Sigmoid colon (tissue), 6 donors: ENCODE measurements at regions not wholly inside any gene's neighbourhood (a gene's known extent, or its start where the extent isn't known, plus 50 kb on each side); places are given as distances from the start of the nearest gene placed in this dataset.
A peak's percentile ranks its signal among the peaks of the same experiment; 100 is the strongest.

Experiments
- DNase-seq: peaks from one replicate; pipeline ENCODE4 v3.0.0-alpha.2; 2019
- H3K27ac ChIP-seq, 4 donors: fragments of 200-600 bp; sonication (generic); one replicate each; pipeline ENCODE4 v1.5.1; 2016 to 2019; ENCODE audit warnings: mild to moderate bottlenecking in 1 of 4
- H3K27me3 ChIP-seq, 3 donors: fragments of 200-600 bp; sonication (generic); one replicate each; pipeline ENCODE4 v1.5.1; 2019; ENCODE audit warnings: mild to moderate bottlenecking in 1 of 3
- H3K36me3 ChIP-seq, 4 donors: fragments of 200-600 bp; sonication (generic); one replicate each; pipeline ENCODE4 v1.5.1; 2016 to 2019
- H3K4me1 ChIP-seq, 4 donors: fragments of 200-600 bp; sonication (generic); one replicate each; pipeline ENCODE4 v1.5.1; 2017 to 2019
- H3K4me3 ChIP-seq, 4 donors: fragments of 200-600 bp; sonication (generic); one replicate each; pipeline ENCODE4 v1.5.1; 2017 to 2019; ENCODE audit warnings: mild to moderate bottlenecking in 2 of 4, moderate library complexity in 1 of 4
- H3K9me3 ChIP-seq, 4 donors: fragments of 200-600 bp in 3 of 4; sonication (generic) in 3 of 4; one replicate each; pipeline versions ENCODE4 v1.5.1 to v1.6.1; 2013 to 2019
- EP300 ChIP-seq, 4 donors: sonication (generic); formaldehyde crosslinking; IDR thresholded peaks; one replicate each; pipeline ENCODE4 v1.6.1; 2017; ENCODE audit warnings: antibody characterized with exemption in 4 of 4
- POLR2A ChIP-seq, 2 donors: fragments of 450-650 bp; IDR thresholded peaks; one replicate each; pipeline ENCODE4 v1.6.1; 2016; ENCODE audit warnings: antibody characterized with exemption in 2 of 2, mild to moderate bottlenecking in 2 of 2, moderate library complexity in 2 of 2
- POLR2AphosphoS5 ChIP-seq, 4 donors: sonication (generic); formaldehyde crosslinking; IDR thresholded peaks; one replicate each; pipeline ENCODE4 v1.6.1; 2017; ENCODE audit warnings: antibody characterized with exemption in 4 of 4
- WGBS, 2 donors: extraction: QIAGEN DNeasy Blood & Tissue Kit; methylation state at CpG; one replicate each; pipeline ENCODE4 v1.1.7; 2013; 5-methylcytosine and 5-hydroxymethylcytosine counted together
- intact Hi-C: fragments of 100-400 bp; cut with DNase I; formaldehyde crosslinking; loops from one replicate; pipeline ENCODE4 v1.15.1; 2023
- TF ChIP-seq, protein P1 (sequence below), 4 experiments: fragments of 450-650 bp in 3 of 4; fragments of 200-600 bp in 1 of 4; IDR thresholded peaks; one replicate each; pipeline ENCODE4 v1.5.1; 2016 to 2019; ENCODE audit warnings: antibody characterized with exemption in 4 of 4, mild to moderate bottlenecking in 3 of 4, moderate library complexity in 2 of 4
- donor health status: healthy with polysubstance abuse.
- donor health status: healthy.

DNA sequence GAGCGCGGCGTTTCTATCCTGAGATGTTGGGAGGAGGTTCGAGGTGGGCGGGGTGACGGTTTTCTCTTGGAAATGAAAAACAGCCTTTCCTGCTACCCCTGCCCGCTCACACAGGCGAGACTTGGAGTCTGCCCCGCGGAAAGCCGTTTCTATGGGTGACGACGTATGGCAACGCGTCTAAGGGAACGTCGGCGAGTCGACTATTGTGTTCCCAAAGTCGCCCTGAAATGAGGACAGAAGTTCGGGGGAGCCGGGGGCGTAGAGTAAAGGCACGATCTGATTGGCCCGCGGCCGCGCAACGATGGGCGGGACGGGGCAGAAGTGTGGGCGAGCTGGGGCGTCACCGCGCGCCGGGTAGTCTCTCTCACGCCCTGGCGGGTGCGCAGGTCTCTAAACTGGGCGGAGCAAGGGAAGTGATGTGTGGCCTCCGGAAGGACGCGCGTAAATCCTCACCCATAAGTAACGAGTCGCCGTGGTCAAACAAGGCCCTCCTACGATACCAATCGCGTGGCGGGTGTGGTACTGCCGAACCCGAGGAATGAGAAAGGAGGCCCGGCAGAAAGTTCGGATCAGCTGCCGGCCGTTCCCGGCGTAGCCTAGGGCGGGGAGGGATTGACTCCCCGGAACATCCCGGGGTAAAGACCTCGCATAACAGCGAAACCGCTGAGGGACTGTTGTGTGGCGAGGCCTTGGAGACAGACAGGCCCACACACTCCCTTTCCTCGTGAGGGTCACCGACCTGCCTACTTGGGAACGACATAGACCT, 89.6 kb downstream of the FAM161A start:
- Histone ChIP-seq H3K4me1 (peaks cover 0 to 15% (median 5%) of the 10 kb centered on the region in 4 donors), H3K27me3 (no peaks in the 10 kb centered on the region), H3K4me3 (peak overlapping the region; percentile 59 to 77 (median 68)), H3K27ac (peak overlapping the region; percentile 93 to 99 (median 97)), H3K36me3 (no peaks in the 10 kb centered on the region), H3K9me3 (no peaks in the 10 kb centered on the region)
- TF ChIP-seq POLR2AphosphoS5 (IDR thresholded peaks at IDR 0.05) (peak; percentile 93 to 97 (median 96)), EP300 (IDR thresholded peaks at IDR 0.05) (peak in 2 of 4 donors; percentile 28 to 62), POLR2A (IDR thresholded peaks at IDR 0.05) (peak; percentile 76 to 84)
- TF ChIP-seq, protein P1, sequence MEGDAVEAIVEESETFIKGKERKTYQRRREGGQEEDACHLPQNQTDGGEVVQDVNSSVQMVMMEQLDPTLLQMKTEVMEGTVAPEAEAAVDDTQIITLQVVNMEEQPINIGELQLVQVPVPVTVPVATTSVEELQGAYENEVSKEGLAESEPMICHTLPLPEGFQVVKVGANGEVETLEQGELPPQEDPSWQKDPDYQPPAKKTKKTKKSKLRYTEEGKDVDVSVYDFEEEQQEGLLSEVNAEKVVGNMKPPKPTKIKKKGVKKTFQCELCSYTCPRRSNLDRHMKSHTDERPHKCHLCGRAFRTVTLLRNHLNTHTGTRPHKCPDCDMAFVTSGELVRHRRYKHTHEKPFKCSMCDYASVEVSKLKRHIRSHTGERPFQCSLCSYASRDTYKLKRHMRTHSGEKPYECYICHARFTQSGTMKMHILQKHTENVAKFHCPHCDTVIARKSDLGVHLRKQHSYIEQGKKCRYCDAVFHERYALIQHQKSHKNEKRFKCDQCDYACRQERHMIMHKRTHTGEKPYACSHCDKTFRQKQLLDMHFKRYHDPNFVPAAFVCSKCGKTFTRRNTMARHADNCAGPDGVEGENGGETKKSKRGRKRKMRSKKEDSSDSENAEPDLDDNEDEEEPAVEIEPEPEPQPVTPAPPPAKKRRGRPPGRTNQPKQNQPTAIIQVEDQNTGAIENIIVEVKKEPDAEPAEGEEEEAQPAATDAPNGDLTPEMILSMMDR (IDR thresholded peaks at IDR 0.05): no peak
- WGBS, 2 donors: 2 to 4% methylated on average over 70 of the region's 70 CpGs
- intact Hi-C loops: loop anchor here (1.0 to 10.0 kb wide), 5 partner anchors 69 to 619 kb away; partner anchors contain the start of genes USP34 and XPO1
- peak; percentile 99 for DNase-seq

DNA sequence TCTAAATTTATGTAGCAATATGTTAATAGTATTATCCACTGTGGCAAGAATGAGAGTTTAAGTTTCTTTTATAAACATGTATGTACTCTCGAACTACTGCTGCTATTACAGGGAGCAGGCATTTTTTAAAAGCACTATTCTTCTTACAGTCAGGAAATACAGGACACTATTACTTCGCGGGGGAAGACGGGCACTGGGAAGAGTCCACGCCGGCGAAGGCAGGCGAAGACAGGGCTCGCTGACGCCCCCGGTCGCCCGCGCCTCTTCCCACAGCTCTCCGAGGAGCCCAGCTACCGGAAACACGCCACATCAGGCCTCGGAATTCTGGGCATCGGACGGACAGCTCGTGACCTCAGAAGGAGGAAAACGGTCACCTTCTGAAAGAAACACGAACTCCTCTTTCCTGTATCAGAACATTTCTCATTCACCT, 90.2 kb downstream of the FAM161A start:
- TF ChIP-seq EP300 (IDR thresholded peaks at IDR 0.05) (no peak), POLR2AphosphoS5 (IDR thresholded peaks at IDR 0.05) (no peak), POLR2A (IDR thresholded peaks at IDR 0.05) (no peak)
- TF ChIP-seq, protein P1 (IDR thresholded peaks at IDR 0.05): peak in 1 of 4 experiments; percentile 7
- Histone ChIP-seq H3K4me3 (peak overlapping the region; percentile 59 to 77 (median 68)), H3K27ac (peak overlapping the region; percentile 93 to 99 (median 97)), H3K9me3 (no peaks in the 10 kb centered on the region), H3K4me1 (peaks cover 0 to 15% (median 5%) of the 10 kb centered on the region in 4 donors), H3K27me3 (no peaks in the 10 kb centered on the region), H3K36me3 (no peaks in the 10 kb centered on the region)
- peak; percentile 94 for DNase-seq
- intact Hi-C loops: loop anchor here (1.0 to 10.0 kb wide), 5 partner anchors 69 to 619 kb away; partner anchors contain the start of genes USP34 and XPO1
- 0% methylated on average over 23 of the region's 23 CpGs for WGBS, 2 donors

DNA sequence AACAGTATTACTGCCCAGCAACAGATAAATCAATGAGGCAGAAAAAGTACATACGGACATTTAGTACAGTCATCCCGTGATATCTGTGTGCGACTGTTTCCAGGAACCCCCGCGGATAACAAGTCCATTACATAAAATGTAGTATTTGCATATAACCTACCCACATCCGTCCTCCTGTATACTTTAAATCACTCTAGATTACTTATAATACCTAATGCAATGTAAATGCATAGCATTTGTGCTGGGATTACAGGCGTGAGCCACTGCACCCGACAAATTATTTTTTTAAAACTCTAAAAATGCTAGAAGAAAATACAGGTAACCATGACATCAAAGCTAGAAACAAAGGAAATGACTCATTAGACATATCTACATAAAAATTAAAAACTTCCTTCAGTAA, 91.6 kb downstream of the FAM161A start:
- Histone ChIP-seq H3K36me3 (no peaks in the 10 kb centered on the region), H3K4me1 (peaks cover 0 to 15% (median 5%) of the 10 kb centered on the region in 4 donors), H3K27me3 (no peaks in the 10 kb centered on the region), H3K27ac (no peak overlapping the region), H3K4me3 (no peak overlapping the region), H3K9me3 (no peaks in the 10 kb centered on the region)
- 88 to 94% methylated on average over 8 of the region's 8 CpGs for WGBS, 2 donors
- intact Hi-C loops: loop anchor here (5.0 to 10.0 kb wide), 2 partner anchors 290 to 617 kb away; partner anchors contain the start of gene USP34
- no peak for TF ChIP-seq POLR2A (IDR thresholded peaks at IDR 0.05)
- no peak for DNase-seq

DNA sequence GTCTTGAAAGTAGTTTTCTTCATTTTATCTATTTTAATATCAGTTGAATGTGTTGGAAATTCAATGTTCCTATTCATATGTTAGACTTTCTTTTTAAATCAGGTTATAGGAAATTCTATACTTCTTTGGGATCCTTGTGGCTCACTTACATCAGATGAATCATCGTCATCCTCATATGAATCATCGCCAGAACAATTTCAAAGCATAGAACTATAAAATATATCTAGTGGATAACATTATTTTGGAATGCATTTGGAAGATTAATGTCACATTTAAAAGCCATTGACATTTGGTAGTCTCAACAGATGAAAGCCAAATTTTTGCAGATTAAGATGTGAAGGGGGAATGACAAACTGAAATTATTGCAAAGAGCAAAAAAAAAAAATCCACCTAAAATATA, 94.1 kb downstream of the FAM161A start:
- H3K36me3 ChIP-seq: no peaks in the 10 kb centered on the region
- H3K4me1 ChIP-seq: peaks cover 0 to 12% (median 5%) of the 10 kb centered on the region in 4 donors
- no peak for TF ChIP-seq POLR2AphosphoS5 (IDR thresholded peaks at IDR 0.05)
- TF ChIP-seq POLR2A (IDR thresholded peaks at IDR 0.05): no peak
- no peak for TF ChIP-seq EP300 (IDR thresholded peaks at IDR 0.05)
- TF ChIP-seq, protein P1 (IDR thresholded peaks at IDR 0.05): no peak
- H3K27me3 ChIP-seq: no peaks in the 10 kb centered on the region
- no peaks in the 10 kb centered on the region for H3K9me3 ChIP-seq
- 76 to 81% methylated on average over 2 of the region's 2 CpGs for WGBS, 2 donors
- H3K27ac ChIP-seq: no peak overlapping the region
- intact Hi-C loops: loop anchor here (5.0 to 10.0 kb wide), 2 partner anchors 287 to 615 kb away; partner anchors contain the start of gene USP34
- H3K4me3 ChIP-seq: no peak overlapping the region
- no peak for DNase-seq

DNA sequence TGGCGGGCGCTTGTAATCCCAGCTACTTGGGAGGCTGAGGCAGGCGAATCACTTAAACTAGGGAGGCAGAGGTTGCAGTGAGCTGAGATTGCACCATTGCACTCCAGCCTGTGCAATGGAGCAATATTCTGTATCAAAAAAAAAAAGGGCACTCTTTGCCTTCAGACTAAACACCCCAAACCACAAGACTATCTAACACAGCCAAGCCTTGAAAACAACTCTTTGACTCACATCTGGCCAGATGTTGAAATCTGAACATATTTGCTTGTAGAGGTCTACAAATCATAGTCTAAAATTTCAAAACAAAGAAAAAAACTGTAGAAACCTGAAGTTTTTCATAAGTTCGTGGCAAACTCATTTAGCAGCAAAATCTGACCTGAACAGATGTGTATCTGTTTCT, 94.9 kb downstream of the FAM161A start:
- Histone ChIP-seq H3K27me3 (no peaks in the 10 kb centered on the region), H3K4me1 (peaks cover 0 to 10% (median 5%) of the 10 kb centered on the region in 4 donors), H3K4me3 (no peak overlapping the region), H3K36me3 (no peaks in the 10 kb centered on the region), H3K27ac (no peak overlapping the region), H3K9me3 (no peaks in the 10 kb centered on the region)
- DNase-seq: no peak
- 80% methylated on average over 4 of the region's 4 CpGs for WGBS, 2 donors
- TF ChIP-seq POLR2A (IDR thresholded peaks at IDR 0.05) (no peak), POLR2AphosphoS5 (IDR thresholded peaks at IDR 0.05) (peak in 2 of 4 donors; percentile 9 to 35)
- TF ChIP-seq, protein P1 (IDR thresholded peaks at IDR 0.05): no peak
- intact Hi-C loops: no loop called here
